Suprapubic skin (tissue), 4 donors: ENCODE measurements at regions not wholly inside any gene's neighbourhood (a gene's known extent, or its start where the extent isn't known, plus 50 kb on each side); places are given as distances from the start of the nearest gene placed in this dataset.

ENCODE experiments used
- EP300 ChIP-seq: sonication (generic); formaldehyde crosslinking; IDR thresholded peaks from one replicate; pipeline ENCODE4 v1.6.1; 2017; ENCODE audit warnings: antibody characterized with exemption
- POLR2A ChIP-seq, 2 donors: fragments of 450-650 bp; IDR thresholded peaks; one replicate each; pipeline ENCODE4 v1.6.1; 2017; ENCODE audit warnings: antibody characterized with exemption in 2 of 2, mild to moderate bottlenecking in 2 of 2, moderate library complexity in 2 of 2
- POLR2AphosphoS5 ChIP-seq, 3 donors: sonication (generic); formaldehyde crosslinking; IDR thresholded peaks; one replicate each; pipeline ENCODE4 v1.6.1; 2017; ENCODE audit warnings: antibody characterized with exemption in 3 of 3
- TF ChIP-seq, protein P1 (sequence below), 2 donors: fragments of 200-600 bp in 1 of 2; fragments of 450-650 bp in 1 of 2; sonication (generic) in 1 of 2; IDR thresholded peaks; one replicate each; pipeline ENCODE4 v1.5.1; 2016 to 2019; ENCODE audit warnings: antibody characterized with exemption in 2 of 2, mild to moderate bottlenecking in 1 of 2, moderate library complexity in 1 of 2

DNA sequence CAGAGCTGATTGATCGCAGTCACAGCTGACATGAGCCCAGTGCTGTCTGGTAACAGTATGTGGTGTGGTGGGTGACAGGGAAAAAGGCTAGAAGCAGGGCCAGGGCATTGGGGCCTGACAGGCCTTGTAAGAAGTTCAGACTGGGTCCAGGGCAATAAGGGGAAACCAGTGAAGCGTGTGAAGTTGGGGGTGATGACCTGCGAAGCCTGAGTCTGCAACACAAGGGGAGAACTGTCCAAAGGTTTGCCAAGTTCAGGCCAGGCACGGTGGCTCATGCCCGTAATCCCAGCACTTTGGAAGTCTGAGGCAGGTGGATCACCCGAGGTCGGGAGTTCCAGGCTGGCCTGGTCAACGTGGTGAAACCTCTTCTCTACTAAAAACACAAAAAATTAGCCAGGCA is 983.9 kb upstream of the ZNF722 start:
- TF ChIP-seq, protein P1, sequence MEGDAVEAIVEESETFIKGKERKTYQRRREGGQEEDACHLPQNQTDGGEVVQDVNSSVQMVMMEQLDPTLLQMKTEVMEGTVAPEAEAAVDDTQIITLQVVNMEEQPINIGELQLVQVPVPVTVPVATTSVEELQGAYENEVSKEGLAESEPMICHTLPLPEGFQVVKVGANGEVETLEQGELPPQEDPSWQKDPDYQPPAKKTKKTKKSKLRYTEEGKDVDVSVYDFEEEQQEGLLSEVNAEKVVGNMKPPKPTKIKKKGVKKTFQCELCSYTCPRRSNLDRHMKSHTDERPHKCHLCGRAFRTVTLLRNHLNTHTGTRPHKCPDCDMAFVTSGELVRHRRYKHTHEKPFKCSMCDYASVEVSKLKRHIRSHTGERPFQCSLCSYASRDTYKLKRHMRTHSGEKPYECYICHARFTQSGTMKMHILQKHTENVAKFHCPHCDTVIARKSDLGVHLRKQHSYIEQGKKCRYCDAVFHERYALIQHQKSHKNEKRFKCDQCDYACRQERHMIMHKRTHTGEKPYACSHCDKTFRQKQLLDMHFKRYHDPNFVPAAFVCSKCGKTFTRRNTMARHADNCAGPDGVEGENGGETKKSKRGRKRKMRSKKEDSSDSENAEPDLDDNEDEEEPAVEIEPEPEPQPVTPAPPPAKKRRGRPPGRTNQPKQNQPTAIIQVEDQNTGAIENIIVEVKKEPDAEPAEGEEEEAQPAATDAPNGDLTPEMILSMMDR (IDR thresholded peaks at IDR 0.05): no peak
- TF ChIP-seq POLR2A (IDR thresholded peaks at IDR 0.05) (no peak), EP300 (no peak), POLR2AphosphoS5 (IDR thresholded peaks at IDR 0.05) (no peak)
